HG03457 (cell line): ENCODE measurements at regions not wholly inside any gene's neighbourhood (a gene's known extent, or its start where the extent isn't known, plus 50 kb on each side); places are given as distances from the start of the nearest gene placed in this dataset.
"Not testable (repeated sequence)": the region's sequence is repeated elsewhere in the genome, so short reads cannot be mapped to it uniquely, and the experiment has no call there.

Experiments
- ATAC-seq: cut with Tn5 transposase; IDR thresholded peaks from one replicate; pipeline ENCODE4 v1.9.1; 2021; ENCODE audit warnings: moderate number of reproducible peaks; ENCODE audit not compliant: unreplicated experiment

GRCh38 chr3:94648270-94649180, 585.7 kb downstream of the NSUN3 start:
- ATAC-seq: not testable (repeated sequence)

- ATAC-seq: no peak
These were observed 591.2 kb downstream of the NSUN3 start for GRCh38 chr3:94654096-94654495.

DNA sequence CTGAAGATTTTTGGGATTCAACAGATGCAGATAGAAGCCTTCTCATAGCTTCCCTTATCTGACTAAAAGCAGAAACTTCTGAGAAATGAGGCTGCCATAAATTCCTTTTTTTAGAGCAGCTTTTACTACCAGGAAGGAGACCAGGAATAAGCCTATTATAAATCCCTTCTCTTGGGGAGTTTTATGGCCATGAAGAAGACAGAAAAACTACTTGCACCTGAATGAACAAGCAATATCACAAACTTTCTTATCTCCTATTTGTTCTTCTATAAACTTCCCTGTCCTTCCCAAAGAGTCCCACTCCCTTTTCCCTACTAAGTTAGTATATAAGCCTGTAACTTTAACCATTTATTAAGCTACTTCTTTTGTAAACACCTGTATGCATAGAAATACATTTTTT, 603.1 kb downstream of the NSUN3 start:
- no peak for ATAC-seq

GRCh38 chr3:94671078-94671477, 608.2 kb downstream of the NSUN3 start:
- no peak for ATAC-seq

GRCh38 chr3:94673876-94674275, 611.0 kb downstream of the NSUN3 start:
- no peak for ATAC-seq

DNA sequence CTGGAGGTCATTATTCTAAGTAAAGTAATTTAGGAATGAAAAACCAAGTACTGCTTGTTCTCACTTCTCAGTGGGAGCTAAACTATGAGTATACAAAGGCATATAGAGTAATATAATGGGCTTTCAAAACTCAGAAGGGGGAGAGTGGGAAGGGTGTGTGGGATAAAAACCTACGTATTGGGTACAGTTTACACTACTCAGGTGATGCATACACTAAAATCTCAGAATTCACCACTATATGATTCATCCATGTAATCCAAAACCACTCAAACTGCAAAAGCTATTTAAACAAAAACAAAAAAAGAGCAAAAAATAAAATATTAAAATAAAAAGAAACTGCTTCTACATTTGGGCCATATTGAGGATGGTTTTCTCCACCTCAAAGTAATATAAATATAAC, 623.3 kb downstream of the NSUN3 start:
- ATAC-seq: no peak

DNA sequence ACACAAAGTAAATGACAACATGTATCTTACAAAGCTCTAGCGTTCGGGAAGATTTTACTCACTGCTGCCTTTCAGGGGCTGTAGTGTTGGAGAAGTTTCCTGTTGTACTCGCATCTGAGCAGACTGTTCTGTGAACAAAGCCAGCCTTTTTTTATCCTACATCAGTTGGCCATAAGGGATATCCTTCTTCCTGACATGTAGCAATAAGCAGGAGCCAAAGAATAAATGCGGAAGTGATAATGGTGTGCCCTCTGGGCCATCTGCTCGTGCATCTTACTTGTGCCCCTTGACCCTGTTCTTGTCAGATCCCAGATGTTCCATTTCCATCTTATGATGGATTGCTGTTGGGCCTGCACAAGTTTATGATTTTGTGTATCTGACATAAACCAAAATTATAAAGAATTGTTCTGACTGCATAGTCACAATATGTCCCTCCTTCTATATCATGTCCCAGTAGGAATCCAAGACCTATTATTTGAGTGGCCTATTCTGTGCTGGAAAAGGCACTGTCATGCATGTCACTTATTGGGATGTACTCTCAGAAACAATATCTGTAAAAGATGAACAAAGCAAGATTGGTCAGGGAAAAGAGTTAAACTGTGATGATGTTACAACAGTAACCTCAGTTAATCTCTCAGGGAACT, 631.3 kb downstream of the NSUN3 start:
- ATAC-seq: no peak

DNA sequence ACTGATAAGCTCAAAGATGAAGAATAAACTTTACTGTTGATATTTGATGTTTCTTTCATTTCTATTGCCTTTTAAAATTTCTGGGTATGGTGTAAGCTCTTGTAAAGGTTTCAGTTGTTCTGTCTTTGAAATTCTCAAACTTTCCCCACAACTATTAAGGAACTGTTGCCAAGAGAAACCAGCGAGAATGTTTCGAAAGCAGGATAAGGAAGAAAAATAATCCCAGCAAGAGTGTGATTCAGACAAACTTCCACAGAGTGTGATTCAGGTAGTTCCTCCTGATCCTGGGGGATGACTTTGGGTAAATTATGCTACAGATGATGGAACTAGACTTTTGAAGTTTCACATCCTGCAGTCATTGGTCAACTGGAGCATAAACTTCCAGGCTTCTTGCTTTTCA, 632.0 kb downstream of the NSUN3 start:
- no peak for ATAC-seq

DNA sequence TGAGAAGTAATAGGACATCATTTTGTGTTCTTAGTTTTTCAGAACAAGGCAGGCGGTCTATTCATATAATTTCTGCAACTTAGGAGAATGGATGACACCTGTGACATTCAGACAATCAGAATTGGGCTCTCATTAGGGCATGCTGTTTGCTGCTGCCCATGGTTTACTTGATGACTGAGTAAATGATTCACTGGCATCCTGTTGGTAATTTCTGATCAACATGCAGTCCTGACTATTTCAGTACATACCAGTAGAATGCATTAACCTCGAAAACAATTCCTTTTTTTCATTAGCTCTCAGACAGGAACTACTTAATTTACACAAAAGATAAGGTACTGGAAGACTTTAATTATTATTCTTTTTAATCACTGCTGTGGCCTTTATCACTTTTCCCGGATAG, 641.6 kb downstream of the NSUN3 start:
- no peak for ATAC-seq

- no peak for ATAC-seq
These were observed 646.5 kb downstream of the NSUN3 start for GRCh38 chr3:94709249-94709902.

GRCh38 chr3:94714194-94714593, 651.3 kb downstream of the NSUN3 start:
- no peak for ATAC-seq

GRCh38 chr3:94716326-94717018, 653.6 kb downstream of the NSUN3 start:
- no peak for ATAC-seq

DNA sequence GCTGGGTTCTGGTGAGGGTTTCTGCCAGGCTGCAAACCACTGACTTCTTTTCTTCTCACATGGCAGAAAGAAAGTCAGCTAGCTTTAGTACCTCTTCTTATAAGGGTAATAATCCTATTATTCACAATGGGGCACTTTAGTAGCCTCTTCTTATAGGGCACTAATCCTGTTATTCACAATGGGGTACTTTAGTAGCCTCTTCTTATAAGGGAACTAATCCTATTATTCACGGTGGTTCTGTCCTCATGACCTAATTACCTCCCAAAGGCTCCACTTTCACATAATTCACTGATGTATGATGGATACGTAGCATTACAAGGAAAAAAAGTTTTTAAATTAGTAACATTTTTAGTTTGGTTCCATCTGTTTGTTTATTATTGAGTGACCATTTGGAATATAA, 671.3 kb downstream of the NSUN3 start:
- ATAC-seq: no peak

- no peak for ATAC-seq
These were observed 672.5 kb downstream of the NSUN3 start for GRCh38 chr3:94735354-94735753.

GRCh38 chr3:94737116-94737515, 674.3 kb downstream of the NSUN3 start:
- ATAC-seq: no peak

- no peak for ATAC-seq
These were observed 676.6 kb downstream of the NSUN3 start for GRCh38 chr3:94739420-94739819.

DNA sequence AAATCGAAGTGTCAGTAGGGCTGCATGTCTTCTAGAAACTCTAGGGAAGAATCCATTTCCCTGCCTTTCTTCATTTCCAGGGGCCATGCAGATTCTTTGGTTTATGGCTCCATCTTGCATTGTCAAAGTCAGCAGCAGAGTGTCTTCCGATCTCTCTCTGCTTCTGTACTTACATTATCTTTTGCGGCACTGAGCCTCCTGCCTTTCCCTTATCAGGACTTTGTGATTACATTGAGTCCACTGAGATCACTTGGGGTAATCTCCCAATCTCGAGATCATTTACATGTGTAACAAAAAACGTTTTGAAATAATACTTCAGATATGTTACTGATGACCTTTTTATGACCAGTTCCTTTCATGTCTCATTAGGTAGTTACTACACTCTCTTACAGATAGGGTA, 695.9 kb downstream of the NSUN3 start:
- no peak for ATAC-seq

- ATAC-seq: no peak
These were observed 709.5 kb downstream of the NSUN3 start for GRCh38 chr3:94772402-94772801.

DNA sequence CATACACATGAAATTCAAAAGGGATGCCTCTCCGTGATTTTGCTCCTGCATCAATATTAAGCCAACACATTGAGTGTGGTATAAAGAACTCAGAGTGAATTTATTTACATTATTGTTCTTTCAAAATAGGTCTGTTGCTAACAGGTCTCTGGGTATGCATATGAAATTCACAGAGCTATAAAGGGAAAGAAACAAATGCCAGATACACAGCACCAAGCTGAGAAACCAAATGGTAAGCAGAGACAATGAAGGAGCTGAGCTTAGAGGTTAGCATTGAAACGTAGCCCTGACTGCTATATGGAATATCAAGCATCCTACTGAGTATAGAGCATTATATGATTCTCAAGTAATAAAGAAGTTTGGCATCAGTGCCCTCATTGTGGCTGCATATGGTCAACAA, 712.9 kb downstream of the NSUN3 start:
- ATAC-seq: no peak

DNA sequence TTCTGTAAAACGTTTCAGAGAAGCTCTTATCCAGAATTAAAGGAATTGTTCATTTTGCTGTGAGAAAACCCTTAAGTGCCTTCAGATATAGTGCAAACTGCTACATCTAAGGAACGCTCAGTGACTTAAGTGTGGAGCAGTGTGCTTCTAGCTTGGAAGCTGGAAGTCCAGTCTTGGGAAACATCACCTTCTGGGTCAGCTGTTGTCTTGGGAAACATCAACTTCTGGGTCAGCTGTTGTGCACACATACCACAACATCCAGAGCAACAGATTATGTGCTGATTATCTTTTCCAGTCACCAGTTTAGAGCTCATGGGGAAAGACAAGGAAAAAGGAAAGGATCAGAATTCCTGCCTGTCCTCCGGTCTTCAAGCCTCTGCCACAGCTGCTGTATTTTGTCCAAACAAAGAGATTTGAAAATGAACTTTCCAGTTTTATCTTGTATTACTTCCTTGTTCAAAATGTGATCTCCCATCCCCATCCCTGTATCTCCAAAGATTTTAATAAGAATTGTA, 713.6 kb downstream of the NSUN3 start:
- no peak for ATAC-seq

GRCh38 chr3:94778289-94778688, 715.4 kb downstream of the NSUN3 start:
- ATAC-seq: no peak
